GM21515 (cell line): ENCODE measurements at regions not wholly inside any gene's neighbourhood (a gene's known extent, or its start where the extent isn't known, plus 50 kb on each side); places are given as distances from the start of the nearest gene placed in this dataset.
"Not testable (repeated sequence)": the region's sequence is repeated elsewhere in the genome, so short reads cannot be mapped to it uniquely, and the experiment has no call there.

Experiments used
- ATAC-seq: cut with Tn5 transposase; IDR thresholded peaks from one replicate; pipeline ENCODE4 v1.9.1; 2021; ENCODE audit not compliant: unreplicated experiment

DNA sequence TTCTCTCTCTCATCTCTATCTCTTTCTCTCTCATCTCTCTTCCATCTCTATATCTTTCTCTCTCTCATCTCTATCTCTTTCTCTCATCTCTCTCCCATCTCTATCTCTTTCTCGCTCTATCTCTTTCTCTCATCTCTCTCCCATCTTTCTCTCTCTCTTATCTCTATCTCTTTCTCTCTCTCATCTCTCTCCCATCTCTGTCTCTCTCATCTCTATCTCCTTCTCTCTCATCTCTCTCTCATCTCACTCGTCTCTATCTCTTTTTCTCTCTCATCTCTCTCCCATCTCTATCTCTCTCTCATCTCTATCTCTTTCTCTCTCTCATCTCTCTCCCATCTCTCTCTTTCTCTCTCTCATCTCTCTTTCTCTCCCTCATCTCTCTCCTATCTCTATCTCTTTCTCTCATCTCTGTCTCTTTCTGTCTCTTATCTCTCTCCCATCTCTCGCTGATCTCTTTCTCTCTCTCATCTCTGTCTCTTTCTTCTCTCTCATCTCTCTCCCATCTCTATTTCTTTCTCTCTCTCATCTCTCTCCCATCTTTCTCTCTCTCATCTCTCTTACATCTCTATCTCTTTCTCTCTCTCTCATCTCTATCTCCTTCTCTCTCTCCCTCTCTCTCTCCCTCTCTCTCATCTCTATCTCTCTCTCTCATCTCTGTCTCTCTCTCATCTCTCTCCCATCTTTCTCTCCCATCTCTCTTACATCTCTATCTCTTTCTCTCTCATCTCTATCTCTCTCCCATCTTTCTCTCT, 388.7 kb downstream of the NPHP4 start:
- ATAC-seq = no peak

DNA sequence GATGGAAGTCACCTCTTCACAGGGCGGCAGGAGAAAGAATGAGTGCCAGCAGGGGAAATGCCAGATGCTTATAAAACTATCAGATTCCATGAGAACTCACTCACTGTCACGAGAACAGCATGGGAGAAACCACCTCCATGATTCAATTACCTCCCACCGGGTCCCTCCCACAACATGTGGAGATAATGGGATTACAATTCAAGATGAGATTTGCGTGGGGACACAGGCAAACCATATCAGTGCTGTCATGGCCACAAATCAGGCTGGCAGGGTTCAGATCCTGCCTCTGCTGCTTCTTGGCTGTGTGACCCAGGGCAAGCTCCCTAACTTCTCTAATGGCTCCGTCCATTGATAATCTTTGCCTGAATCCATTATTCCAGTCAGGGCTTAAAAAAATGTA, 389.5 kb downstream of the NPHP4 start:
- not testable (repeated sequence) for ATAC-seq

DNA sequence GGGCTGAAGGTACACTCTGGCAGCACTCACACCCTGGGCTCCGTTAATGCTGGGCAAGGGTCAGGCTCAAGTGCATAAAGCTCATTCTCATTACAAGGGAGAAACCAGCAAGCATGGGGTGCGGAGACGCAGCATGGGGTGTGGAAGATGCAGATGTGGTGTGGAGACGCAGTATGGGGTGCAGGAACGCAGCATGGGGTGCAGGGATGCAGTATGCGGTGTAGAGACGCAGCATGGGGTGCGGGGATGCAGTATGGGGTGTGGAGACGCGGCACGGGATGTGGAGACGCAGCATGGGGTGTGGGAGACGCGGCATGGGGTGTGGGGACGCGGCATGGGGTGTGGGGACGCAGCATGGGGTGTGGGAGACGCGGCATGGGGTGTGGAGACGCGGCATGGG, 390.7 kb downstream of the NPHP4 start:
- ATAC-seq = no peak

DNA sequence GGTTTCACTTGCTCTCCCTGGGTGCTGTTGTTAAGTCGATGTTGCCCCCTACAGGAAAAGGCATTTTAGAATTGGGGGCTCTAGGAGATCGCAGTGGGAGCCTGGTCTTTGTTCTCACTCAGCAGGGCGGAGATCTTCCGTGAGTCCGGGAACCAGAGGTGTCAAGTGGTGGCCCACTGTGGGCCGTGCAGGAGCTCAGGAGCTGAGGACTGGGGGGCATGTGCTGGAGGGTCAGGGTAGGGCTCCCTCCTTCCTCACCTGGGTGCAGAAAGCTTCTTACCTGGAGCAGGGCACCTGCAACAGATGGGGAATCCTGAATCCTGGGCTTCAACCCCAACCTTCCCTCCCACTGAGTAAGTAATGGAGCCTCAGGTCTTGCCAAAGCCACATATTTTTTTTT, 392.7 kb downstream of the NPHP4 start:
- no peak for ATAC-seq

DNA sequence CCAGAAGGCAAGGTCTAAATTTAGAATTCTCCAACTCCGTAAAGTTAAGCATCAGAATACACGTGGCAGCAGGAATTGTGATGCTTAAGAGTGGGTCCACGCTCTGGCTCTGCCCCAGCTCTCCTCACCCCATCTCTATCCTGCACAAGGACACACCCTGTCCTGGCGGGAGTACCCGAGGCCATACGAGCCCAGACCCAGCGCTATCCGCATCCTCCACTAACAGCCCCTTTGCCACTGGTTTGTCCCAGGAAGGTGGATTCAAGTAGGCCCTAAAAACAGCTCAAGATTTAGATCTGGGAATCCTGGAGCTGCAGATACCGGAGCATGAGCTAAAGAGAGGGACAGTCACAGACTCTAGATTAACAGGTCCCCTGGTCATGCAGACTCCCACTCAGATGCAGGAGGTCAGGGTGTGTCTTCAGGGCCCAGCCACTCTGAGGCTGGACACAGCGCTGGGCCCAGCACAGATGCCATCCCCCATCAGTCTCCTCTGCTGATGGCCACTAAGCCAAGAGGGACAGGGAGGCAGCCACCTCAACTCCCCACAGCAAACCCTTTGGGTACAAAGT, 393.3 kb downstream of the NPHP4 start:
- ATAC-seq = no peak

DNA sequence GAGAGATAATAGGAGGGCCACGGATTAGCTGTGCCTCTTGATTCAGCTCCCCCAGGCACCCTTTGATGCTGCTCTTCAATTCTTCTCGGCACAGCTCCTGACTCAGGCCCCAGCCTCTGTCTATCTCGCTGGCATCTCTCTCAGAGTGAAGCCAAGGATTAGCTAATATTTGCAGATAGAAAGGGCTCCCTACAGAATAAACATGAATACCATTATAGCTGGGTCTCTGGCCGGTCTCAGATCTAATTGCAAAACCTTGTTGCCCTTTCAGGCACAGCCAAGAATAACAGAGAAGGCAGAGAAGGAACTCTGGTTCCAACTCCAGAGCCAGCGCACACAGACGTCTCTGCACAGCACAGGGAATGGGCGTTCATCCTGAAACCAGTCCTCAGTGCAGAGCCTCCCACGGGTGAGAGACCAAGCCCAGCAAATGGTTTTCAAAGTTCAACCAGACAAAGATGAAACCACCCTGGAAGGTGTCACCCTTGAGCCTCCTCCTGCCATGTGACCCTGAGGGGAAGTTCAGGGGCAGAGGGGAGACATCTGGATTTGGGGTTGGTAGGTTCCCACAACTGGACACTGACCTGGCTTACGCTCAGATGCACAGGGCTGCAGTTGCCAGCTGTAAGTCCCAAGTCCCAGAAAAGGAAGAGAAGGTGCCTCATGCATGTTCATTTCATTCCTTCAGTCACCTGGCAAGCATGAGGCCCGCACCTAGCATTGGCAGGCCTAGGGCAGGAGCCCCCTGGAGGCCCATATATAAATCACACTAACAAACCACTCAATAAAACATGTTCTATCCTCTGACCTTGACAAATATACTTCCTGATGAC, 394.0 kb downstream of the NPHP4 start:
- no peak for ATAC-seq

DNA sequence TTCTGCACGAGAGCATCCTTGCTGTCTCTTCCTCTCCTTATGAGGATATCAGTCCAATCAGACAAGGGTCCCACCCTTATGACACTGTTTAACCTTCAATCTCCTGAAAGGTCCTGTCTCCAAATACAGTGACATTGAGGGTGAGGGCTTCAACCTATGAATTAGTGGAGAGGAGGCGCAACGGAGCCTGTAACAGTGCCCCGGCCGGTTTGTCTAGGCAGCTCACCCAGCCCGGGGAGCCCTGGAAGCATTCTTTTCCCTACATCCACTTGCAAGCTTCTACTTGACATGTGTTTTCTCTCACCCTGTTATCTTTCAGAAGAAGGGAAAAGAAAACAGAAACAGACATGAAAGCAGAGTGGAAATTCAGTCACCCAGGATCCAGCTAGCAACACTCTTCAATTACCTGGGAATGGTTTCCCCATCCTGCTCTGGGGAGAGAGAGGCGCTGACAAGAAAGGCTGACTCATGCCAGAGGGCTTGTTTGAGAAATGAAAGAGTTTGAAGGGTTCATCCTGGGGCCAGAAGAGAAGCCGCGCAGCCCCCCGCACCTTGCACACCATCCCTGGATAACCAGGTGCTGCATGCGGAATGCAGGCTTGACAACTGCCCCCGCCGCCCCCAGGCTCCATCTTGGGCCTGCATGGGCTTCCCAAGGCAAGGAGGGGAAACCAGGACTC, 394.9 kb downstream of the NPHP4 start:
- no peak for ATAC-seq

DNA sequence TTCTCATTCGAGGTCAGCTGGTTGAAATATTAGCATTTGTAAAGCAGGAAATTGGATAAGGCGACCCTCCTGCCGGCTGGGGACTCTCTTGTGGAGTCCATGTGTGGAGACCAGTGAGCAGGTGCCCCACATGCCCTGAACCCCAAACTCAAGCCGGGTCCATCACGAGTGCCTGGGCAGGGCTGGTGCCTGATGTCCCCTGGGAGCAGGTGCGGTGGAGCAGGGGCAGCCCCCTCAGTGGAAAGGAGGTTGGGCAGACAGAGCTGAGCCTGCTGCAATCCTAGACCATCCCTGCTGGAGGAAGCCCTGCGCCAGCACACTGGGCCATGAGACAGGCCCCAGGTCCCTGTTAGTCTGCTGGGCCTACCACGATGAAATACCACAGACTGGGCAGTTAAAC, 395.6 kb downstream of the NPHP4 start:
- ATAC-seq = no peak

DNA sequence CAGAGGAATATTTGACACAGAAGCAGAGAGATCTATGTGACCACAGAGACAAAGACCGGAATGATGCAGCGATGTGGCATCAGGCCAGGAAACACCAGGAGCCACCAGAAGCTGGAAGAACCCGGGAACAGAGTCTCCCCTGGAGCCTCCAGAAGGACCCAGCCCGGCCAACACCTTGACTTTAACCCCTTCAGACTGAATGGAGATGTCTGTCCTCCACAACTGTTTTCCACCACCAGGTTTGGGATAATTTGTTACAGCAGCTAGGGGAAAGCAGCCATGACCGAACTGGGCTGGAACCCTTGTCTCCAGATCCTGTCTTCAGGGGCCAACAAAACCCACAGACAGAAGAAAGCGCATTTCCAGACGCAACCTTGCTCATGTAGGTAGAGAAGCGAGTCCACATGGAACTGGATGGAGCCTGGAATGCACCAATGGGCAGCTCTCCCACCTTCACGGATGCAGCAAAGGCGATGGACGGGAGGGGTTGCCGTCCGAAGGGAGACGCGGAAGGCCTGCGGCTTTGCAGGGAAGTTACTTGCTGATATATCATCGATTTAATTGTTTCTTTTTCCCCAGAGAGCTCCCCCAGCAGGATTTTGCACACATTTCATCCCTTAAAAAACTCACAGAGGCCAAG, 396.6 kb downstream of the NPHP4 start:
- ATAC-seq = no peak

DNA sequence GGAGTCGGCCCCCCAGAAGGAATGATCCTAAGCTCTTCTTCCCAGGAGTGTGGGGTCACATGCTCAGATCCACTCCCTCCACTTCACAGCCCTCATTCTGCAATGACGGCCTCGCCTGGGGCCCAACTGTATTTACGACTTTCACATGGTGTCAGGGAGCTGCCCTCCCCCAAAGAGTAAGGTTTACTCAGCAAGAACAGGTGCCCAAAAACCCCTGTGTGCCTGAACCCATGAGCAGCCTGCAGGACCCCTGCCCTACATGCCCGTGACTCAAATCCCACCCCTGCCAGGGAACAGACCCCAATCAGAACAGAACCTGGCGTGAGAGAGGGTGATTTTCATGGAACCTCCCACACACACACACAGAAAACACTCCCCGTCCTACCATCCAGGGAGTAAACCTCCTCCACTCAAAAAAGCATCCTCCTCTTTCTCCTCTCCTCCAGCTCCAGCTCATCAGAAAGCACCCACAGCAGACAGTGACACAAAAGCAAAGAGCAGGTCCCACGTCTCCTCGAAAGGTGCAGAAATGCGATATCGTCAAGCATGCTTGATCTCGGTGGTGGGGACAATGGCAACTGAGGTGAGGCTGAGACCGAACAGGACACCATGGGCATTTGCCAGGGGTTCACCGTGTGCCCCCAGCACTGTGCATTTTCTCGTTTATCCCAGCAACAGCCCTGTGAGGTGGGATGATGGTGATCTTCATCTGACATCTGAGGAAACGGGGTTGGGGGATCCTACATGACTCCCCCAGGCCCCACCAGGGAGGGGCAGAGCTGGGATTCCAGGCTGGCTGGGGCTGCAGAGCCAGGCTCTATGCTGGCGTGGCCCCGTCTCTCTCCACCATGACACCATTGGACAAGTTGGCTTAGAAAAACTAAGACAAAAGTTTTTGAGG, 397.9 kb downstream of the NPHP4 start:
- no peak for ATAC-seq

DNA sequence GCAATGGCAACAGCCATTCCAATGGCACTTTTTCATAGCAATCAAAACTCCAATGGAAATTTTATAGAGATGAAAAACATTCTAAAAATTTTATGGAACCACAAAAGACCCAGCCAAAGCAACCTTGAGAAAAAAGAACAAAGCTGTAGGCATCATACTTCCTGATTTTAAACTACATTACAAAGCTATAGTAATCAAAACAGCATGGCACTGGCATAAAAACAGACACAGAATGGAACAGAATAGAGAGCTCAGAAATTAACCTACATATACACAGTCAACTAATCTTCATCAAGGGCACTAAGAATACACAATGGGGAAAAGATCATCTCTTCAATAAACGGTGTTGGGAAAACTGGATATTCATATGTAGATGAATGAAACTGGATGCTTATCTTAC, 401.5 kb downstream of the NPHP4 start:
- no peak for ATAC-seq

DNA sequence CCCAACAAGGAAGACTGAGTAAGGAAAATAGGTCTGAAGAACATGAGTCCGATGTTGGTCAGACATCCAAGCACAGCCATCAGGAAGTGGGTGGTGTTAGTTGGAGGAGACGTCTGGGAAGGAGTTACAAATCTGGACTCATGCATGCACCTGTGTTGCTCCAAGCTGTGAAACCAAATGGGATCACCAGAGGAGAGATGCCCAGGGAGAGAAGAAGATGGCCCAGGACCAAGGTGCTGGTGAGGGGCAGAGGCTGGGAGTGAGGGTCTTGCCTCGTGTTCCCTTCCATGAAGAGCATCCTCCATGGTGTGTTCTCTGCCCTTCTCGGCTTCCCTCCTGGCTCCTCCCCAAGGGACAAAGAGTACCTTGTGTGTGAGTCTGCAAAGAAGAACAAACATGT, 405.6 kb downstream of the NPHP4 start:
- no peak for ATAC-seq

DNA sequence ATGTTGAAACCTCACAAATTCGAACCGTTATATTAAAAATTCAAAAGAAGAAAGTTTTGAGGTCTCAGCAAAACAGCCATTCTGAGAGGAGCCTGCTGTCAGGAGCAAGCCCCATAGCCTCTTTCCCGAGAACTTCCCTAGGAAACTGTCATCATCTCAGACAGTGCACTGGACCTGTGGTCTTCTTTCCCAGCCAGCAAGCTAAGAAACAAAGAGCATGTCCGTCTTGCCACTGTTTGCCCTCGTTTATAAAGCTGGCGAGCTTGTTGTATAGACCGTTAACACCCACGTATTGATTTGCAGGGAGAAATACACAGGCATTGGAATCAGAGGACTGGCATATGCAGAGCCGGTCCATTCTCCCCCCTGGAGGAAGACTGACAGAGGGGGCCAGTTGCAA, 407.0 kb downstream of the NPHP4 start:
- ATAC-seq = no peak

DNA sequence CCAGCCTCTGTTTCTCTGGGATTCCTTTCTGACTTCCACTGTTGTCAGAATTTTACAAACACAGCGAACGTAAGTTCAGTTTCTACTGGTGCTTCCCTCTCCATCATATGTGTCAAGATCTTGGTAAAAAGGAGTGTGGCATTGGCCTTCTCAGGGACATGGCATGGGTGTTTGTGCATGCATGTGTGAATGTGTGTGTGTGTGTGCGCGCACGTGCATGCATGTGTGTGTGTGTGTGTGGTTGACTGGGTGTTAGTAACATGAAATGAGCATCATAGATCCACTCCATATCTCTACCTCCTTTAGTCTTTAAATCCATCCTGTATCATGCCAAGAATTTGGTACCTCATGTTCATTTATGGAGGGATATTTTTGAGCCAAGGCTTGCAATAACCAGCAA, 411.3 kb downstream of the NPHP4 start:
- no peak for ATAC-seq

DNA sequence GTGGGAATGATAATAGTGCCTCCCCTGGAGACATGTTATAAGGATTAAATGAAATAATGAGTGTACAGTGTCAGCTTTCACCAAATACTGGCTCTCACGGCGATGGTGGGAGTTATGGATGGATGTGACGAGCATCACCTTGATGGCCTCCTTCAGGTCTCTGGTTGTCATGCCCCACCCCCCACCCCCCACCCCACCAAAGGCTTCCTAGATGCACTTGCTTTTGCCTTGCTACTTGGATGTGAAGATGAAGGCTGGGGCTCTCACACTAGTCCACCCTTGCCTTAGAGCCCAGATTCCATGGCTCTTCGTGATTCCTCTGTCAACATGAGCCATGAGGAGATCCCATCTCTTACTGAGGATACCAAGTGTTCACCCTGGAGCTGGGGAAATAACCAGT, 412.3 kb downstream of the NPHP4 start:
- ATAC-seq = no peak

DNA sequence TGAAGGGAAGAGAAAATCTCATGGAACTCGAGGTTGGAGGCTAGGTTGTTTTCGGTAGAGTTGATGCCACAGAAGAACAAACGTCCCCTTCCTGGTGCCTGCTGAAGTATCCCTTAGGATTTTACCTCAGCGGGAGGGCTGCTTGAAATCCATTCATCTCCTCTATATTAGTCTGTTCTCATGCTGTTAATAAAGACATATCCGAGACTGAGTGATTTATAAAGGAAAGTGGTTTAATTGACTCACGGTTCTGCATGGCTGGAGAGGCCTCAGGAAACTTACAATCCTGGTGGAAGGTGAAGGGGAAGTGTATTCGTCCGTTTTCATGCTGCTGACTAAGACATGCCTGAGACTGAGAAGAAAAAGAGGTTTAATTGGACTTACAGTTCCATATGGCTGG, 413.5 kb downstream of the NPHP4 start:
- no peak for ATAC-seq

DNA sequence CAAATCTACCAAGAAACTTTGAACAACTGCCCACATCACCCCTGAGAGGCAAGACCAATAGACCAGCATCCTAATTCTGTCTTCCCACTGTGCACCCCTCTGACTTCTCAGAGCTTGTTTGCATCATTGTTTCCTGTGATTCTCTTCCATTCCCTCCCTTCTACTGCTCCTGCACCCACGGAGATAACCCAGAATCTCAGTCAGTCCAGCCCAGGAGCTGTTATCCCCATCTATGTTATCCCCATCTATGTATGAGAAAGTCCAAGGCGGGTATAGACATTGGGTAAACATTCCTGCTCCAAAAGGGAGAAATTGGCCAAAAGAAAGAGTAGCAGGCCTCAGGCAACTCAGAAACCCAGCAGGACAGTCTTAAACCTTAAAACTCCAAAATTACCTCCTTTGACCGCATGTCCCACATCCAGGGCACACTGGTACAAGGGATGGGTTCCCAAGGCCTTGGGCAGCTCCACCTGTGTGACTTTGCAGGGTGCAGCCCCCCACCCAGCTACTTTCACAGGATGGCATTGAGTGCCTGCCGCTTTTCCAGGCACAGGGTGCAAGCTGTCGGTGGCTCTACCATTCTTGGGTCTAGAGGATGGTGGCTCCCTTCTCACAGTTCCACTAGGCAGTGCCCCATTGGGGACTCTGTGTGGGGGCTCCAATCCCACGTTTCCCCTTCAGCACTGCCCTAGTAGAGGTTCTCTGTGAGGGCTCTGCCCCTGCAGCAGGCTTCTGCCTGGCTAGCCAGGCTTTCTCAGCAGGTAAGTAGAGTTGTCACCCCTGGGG, 414.8 kb downstream of the NPHP4 start:
- ATAC-seq = no peak

DNA sequence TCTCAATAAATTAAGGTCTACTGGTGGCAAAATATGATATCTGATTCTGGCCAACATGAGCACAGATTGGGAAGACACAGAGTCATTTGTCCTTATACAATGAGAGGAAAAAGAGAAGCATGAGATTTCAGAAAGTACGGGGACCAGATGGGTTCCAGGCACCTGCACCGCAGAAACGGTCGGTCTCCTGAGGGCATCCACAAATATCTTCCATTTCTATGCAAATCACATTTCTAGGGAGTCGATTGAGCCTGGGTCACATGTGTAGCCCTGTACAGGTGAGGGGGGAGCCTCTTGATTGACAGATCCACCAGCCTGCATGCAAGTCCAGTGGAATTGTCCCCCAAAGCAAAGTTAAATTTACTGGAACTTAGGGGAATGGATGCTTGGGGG, 415.6 kb downstream of the NPHP4 start:
- no peak for ATAC-seq

DNA sequence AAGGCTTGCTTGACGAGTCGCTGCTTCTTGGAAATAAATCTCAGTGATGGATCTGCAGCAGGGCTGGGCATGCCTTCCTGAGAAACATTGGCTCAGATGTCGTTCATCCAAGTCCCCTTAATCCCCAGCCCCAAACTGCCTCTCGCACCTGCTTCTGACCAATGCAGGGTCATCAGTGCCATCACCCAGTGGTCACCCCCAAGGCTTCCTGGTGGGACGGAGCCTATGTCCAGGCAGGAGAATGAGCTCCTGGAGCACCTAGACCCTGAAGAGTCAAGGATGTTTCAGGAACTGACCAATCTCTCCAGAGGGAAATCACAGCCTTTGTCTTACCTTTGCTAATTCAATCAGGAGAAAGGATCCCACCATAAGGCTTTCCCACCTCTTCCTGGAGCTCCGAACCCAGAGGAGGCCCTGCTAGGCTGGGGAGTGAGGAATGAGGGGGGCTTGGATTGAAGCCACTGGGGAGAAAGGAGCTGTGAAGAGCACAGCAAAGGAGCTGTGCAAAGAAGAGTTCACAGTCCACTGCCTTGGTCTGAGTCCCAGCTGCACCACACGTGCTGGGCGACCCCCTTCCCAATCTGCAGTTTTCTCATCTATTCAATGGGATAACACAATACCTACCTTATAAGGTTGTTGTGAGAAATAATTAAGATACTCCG, 416.1 kb downstream of the NPHP4 start:
- no peak for ATAC-seq
